H1 (cell line): ENCODE measurements at regions not wholly inside any gene's neighbourhood (a gene's known extent, or its start where the extent isn't known, plus 50 kb on each side); places are given as distances from the start of the nearest gene placed in this dataset.

Experiments used
- CTCF ChIA-PET: fragments of 300-600 bp; sonication (Branson Sonifier 250); formaldehyde crosslinking; loops from one replicate; lab custom pipeline; 2021; ENCODE audit not compliant: partially characterized antibody; lab: Charles Lee
- POLR2A ChIA-PET: fragments of 300-600 bp; sonication (Branson Sonifier 250); formaldehyde crosslinking; loops from one replicate; lab custom pipeline; 2021; ENCODE audit warnings: inconsistent platforms; ENCODE audit not compliant: partially characterized antibody; lab: Charles Lee
- DNase-seq, 2 experiments: peaks; one replicate each; pipeline versions ENCODE4 v3.0.0 to v3.0.0-alpha.2; 2010 to 2022; ENCODE audit warnings: low spot score in 2 of 2, low read depth in 1 of 2, mixed read lengths in 1 of 2
- FAIRE-seq: peaks from 2 replicates; lab custom pipeline; 2011; peaks lifted over from hg19 to GRCh38; lab: Jason Lieb, UNC
- H2AFZ ChIP-seq: 2 replicates; pipeline ENCODE4 v1.8.1; 2012; ENCODE audit warnings: low read length, inconsistent platforms
- H2AK5ac ChIP-seq: 2 replicates; pipeline ENCODE4 v1.6.1; 2013; ENCODE audit warnings: low read depth, low read length
- H2BK120ac ChIP-seq: replicated peaks from 2 replicates; pipeline ENCODE3; 2013; ENCODE audit warnings: low read depth, low read length, inconsistent platforms
- H2BK12ac ChIP-seq: 2 replicates; pipeline ENCODE4 v1.6.1; 2013; ENCODE audit warnings: low read depth, low read length
- H2BK15ac ChIP-seq: 2 replicates; pipeline ENCODE4 v1.6.1; 2013; ENCODE audit warnings: low read length
- H2BK20ac ChIP-seq: 2 replicates; pipeline ENCODE4 v1.6.1; 2013; ENCODE audit warnings: low read length
- H2BK5ac ChIP-seq: 2 replicates; pipeline ENCODE4 v1.6.1; 2013; ENCODE audit warnings: low read depth, low read length
- H3K14ac ChIP-seq: 2 replicates; pipeline ENCODE4 v1.6.1; 2013; ENCODE audit warnings: inconsistent platforms; ENCODE audit not compliant: insufficient read length
- H3K18ac ChIP-seq: 2 replicates; pipeline ENCODE4 v1.6.1; 2013; ENCODE audit warnings: low read length; ENCODE audit errors: extremely low read depth
- H3K23ac ChIP-seq: 2 replicates; pipeline ENCODE4 v1.6.1; 2013; ENCODE audit warnings: inconsistent platforms; ENCODE audit not compliant: insufficient read length
- H3K23me2 ChIP-seq: 2 replicates; pipeline ENCODE4 v1.6.1; 2013; ENCODE audit warnings: low read depth, low read length
- H3K27ac ChIP-seq: 2 replicates; pipeline ENCODE4 v1.6.1; 2011; ENCODE audit warnings: low read depth, low read length, inconsistent platforms
- H3K27me3 ChIP-seq, 4 experiments: replicated peaks in 1 of 4; 1 replicate in 1 of 4; 2 replicates in 3 of 4; pipeline versions ENCODE4 v1.6.1 to v1.8.1; 2011 to 2013; ENCODE audit warnings: low read length in 3 of 4, mild to moderate bottlenecking in 3 of 4, inconsistent platforms in 2 of 4, mixed read lengths in 2 of 4, moderate library complexity in 1 of 4; ENCODE audit not compliant: control insufficient read depth in 3 of 4, insufficient read depth in 3 of 4; ENCODE audit errors: extremely low read depth in 1 of 4
- H3K36me3 ChIP-seq, 4 experiments: 2 replicates each; pipeline versions ENCODE4 v1.6.1 to v1.8.1; 2011 to 2013; ENCODE audit warnings: mild to moderate bottlenecking in 4 of 4, low read length in 3 of 4, moderate library complexity in 2 of 4, control low read depth in 1 of 4, inconsistent platforms in 1 of 4; ENCODE audit not compliant: insufficient read depth in 4 of 4, control insufficient read depth in 2 of 4
- H3K4ac ChIP-seq: replicated peaks from 2 replicates; pipeline ENCODE3; 2013; ENCODE audit warnings: low read length, low read depth, mixed read lengths, inconsistent platforms; ENCODE audit not compliant: insufficient read length
- H3K4me1 ChIP-seq, 4 experiments: replicated peaks in 1 of 4; 1 replicate in 1 of 4; 2 replicates in 3 of 4; pipeline versions ENCODE4 v1.6.1 to v1.8.1; 2011 to 2013; ENCODE audit warnings: low read length in 3 of 4, inconsistent platforms in 2 of 4, mixed read lengths in 1 of 4; ENCODE audit not compliant: insufficient read depth in 4 of 4, control insufficient read depth in 3 of 4
- H3K4me2 ChIP-seq, 2 experiments: 2 replicates each; pipeline versions ENCODE4 v1.6.1 to v1.8.1; 2011 to 2013; ENCODE audit warnings: low read depth in 2 of 2, low read length in 2 of 2, control low read depth in 1 of 2, inconsistent platforms in 1 of 2, mild to moderate bottlenecking in 1 of 2; ENCODE audit not compliant: insufficient read depth in 1 of 2
- H3K4me3 ChIP-seq, 4 experiments: fragments of 200-600, 300-600 bp in 1 of 4; sonication (generic), shearing (Covaris generic), sonication (Bioruptor Twin) in 1 of 4; 2 replicates each; pipeline versions ENCODE4 v1.5.1 to v1.8.1; 2011 to 2016; ENCODE audit warnings: low read length in 4 of 4, low read depth in 3 of 4, control low read depth in 2 of 4, inconsistent platforms in 2 of 4, mild to moderate bottlenecking in 2 of 4, mixed read lengths in 1 of 4, moderate library complexity in 1 of 4; ENCODE audit not compliant: insufficient read depth in 2 of 4; ENCODE audit errors: extremely low read depth in 1 of 4
- H3K56ac ChIP-seq: replicated peaks from 2 replicates; pipeline ENCODE3; 2013; ENCODE audit warnings: low read depth, mild to moderate bottlenecking, mixed read lengths, low read length, inconsistent platforms; ENCODE audit not compliant: insufficient read length
- H3K79me1 ChIP-seq: 2 replicates; pipeline ENCODE4 v1.6.1; 2013; ENCODE audit warnings: low read depth, low read length, control low read depth
- H3K79me2 ChIP-seq, 2 experiments: 2 replicates each; pipeline versions ENCODE4 v1.6.1 to v1.8.1; 2012 to 2013; ENCODE audit warnings: low read length in 2 of 2, mild to moderate bottlenecking in 2 of 2, inconsistent platforms in 1 of 2; ENCODE audit not compliant: insufficient read depth in 2 of 2, control insufficient read depth in 1 of 2
- H3K9ac ChIP-seq, 4 experiments: replicated peaks in 1 of 4; 1 replicate in 1 of 4; 2 replicates in 3 of 4; pipeline versions ENCODE4 v1.6.1 to v1.8.1; 2011 to 2013; ENCODE audit warnings: low read depth in 3 of 4, low read length in 3 of 4, control low read depth in 2 of 4, mild to moderate bottlenecking in 2 of 4, moderate library complexity in 2 of 4, inconsistent platforms in 1 of 4; ENCODE audit errors: extremely low read depth in 1 of 4
- H3K9me3 ChIP-seq, 2 experiments: 2 replicates each; pipeline versions ENCODE4 v1.6.1 to v1.8.1; 2012 to 2013; ENCODE audit warnings: mild to moderate bottlenecking in 2 of 2, moderate library complexity in 2 of 2, control low read depth in 1 of 2, inconsistent platforms in 1 of 2, low read depth in 1 of 2, low read length in 1 of 2, mixed read lengths in 1 of 2; ENCODE audit not compliant: insufficient read depth in 2 of 2
- H4K20me1 ChIP-seq, 2 experiments: replicated peaks in 1 of 2; 2 replicates each; pipeline versions ENCODE3 to v1.8.1; 2011 to 2013; ENCODE audit warnings: inconsistent platforms in 2 of 2, low read length in 2 of 2, mild to moderate bottlenecking in 1 of 2; ENCODE audit not compliant: insufficient read depth in 2 of 2, control insufficient read depth in 1 of 2
- H4K5ac ChIP-seq: 2 replicates; pipeline ENCODE4 v1.6.1; 2013; ENCODE audit warnings: low read length, low read depth, mixed read lengths, inconsistent platforms; ENCODE audit not compliant: insufficient read length
- H4K8ac ChIP-seq: 2 replicates; pipeline ENCODE4 v1.8.0; 2013; ENCODE audit warnings: mild to moderate bottlenecking, moderate library complexity, low read length, inconsistent platforms; ENCODE audit not compliant: insufficient read depth; ENCODE audit errors: extremely low read depth
- H4K91ac ChIP-seq: replicated peaks from 2 replicates; pipeline ENCODE3; 2013; ENCODE audit warnings: low read length, mixed read lengths, inconsistent platforms; ENCODE audit not compliant: insufficient read length
- CHD1 ChIP-seq: IDR thresholded peaks from 2 replicates; pipeline ENCODE4 v1.6.1; 2012; ENCODE audit warnings: low read depth, low read length, improper control_type of control experiment
- EZH2 ChIP-seq: fragments of 200-600 bp; sonication (generic); IDR thresholded peaks from 2 replicates; pipeline ENCODE4 v1.7.1; 2012; ENCODE audit warnings: low read depth, mild to moderate bottlenecking, moderate library complexity, low read length, inconsistent platforms; ENCODE audit not compliant: severe bottlenecking
- WGBS, 2 experiments: shearing (Covaris generic) in 1 of 2; methylation state at CpG; one replicate each; pipeline versions ENCODE4 v1.1.6 to v1.1.7; 2013 to 2015; ENCODE audit warnings: low lambda C conversion rate in 2 of 2, mixed read lengths in 2 of 2, inconsistent platforms in 1 of 2, low coverage in 1 of 2, missing lambda C conversion rate in 1 of 2; ENCODE audit not compliant: insufficient replicate concordance in 2 of 2, insufficient coverage in 1 of 2, insufficient read length in 1 of 2; ENCODE audit errors: extremely low coverage in 1 of 2, missing lambda C conversion rate in 1 of 2; 5-methylcytosine and 5-hydroxymethylcytosine counted together

DNA sequence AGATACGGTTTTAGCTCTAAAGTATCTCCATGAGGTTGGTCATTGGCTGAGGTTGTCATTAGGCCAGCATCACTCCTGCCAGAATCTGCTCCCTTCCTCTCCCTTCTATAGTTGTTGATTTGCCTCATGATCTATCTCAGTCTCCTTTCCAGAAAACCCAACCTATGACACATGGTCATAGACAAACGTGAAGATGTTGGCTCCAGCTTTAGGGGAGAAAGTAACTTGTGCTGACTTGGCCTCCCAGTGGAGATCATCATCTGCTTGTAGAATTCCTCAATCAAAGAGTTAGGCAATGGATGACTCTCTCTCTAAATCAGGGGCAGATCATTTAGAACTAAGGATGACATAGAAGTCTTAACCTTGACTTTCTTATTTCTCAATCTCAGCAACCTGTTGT lies 894.4 kb downstream of the TTLL7 start:
- no peaks in the 10 kb centered on the region for H3K23me2 ChIP-seq
- no peak overlapping the region for H4K91ac ChIP-seq
- ChIA-PET CTCF (interaction anchor here (1.2 kb wide), 1 partner anchor 9 kb away, joined by 3 read pairs; no protein-coding TSS in a partner anchor), POLR2A (interaction anchor here (0.6 kb wide), 1 partner anchor 9 kb away, joined by 4 read pairs; no protein-coding TSS in a partner anchor)
- H3K56ac ChIP-seq = no peak overlapping the region
- H3K9me3 ChIP-seq = no peaks in the 10 kb centered on the region
- no peak overlapping the region for H2BK5ac ChIP-seq
- H2BK15ac ChIP-seq = no peak overlapping the region
- DNase-seq (no peak), FAIRE-seq (no peak)
- no peak overlapping the region for H3K23ac ChIP-seq
- H3K27me3 ChIP-seq = no peaks in the 10 kb centered on the region
- peaks cover 1 to 6% (median 3%) of the 10 kb centered on the region in 4 experiments; a peak in 3 of 7 replicates for H3K4me1 ChIP-seq
- H2BK120ac ChIP-seq = no peak overlapping the region
- no peak overlapping the region for H2BK20ac ChIP-seq
- no peak overlapping the region for H2BK12ac ChIP-seq
- no peaks in the 10 kb centered on the region; a peak in 1 of 8 replicates for H3K36me3 ChIP-seq
- H3K4me2 ChIP-seq = no peak overlapping the region
- H4K5ac ChIP-seq = no peak overlapping the region
- no peaks in the 10 kb centered on the region for H4K20me1 ChIP-seq
- no peak overlapping the region for H3K27ac ChIP-seq
- H3K4me3 ChIP-seq = no peak overlapping the region
- no peak for TF ChIP-seq CHD1
- no peak for TF ChIP-seq EZH2
- H3K9ac ChIP-seq = no peak overlapping the region
- no peaks in the 10 kb centered on the region for H3K79me1 ChIP-seq
- H2AFZ ChIP-seq = no peak overlapping the region
- no peak overlapping the region for H3K18ac ChIP-seq
- WGBS, 2 experiments = 88% methylated on average over 2 of the region's 2 CpGs; no CpG with 5 or more reads in 1 of the 2 experiments
- H4K8ac ChIP-seq = no peak overlapping the region
- H3K4ac ChIP-seq = no peak overlapping the region
- no peak overlapping the region for H3K14ac ChIP-seq
- H2AK5ac ChIP-seq = no peak overlapping the region
- no peaks in the 10 kb centered on the region for H3K79me2 ChIP-seq
